Kidney capillary endothelial cell (primary cell): ENCODE measurements at regions not wholly inside any gene's neighbourhood (a gene's known extent, or its start where the extent isn't known, plus 50 kb on each side); places are given as distances from the start of the nearest gene placed in this dataset.
"Not testable (repeated sequence)": the region's sequence is repeated elsewhere in the genome, so short reads cannot be mapped to it uniquely, and the experiment has no call there.

Source experiments
- DNase-seq: peaks from one replicate; pipeline ENCODE4 v3.0.0-alpha.2; 2018; ENCODE audit warnings: low spot score

- no peak for DNase-seq
Observed at GRCh38 chr14:104481323-104481722, 98.2 kb upstream of the C14orf180 start.

- not testable (repeated sequence) for DNase-seq
Observed at GRCh38 chr14:104482017-104482416, 97.5 kb upstream of the C14orf180 start.

GRCh38 chr14:104486222-104486923 is 93.2 kb upstream of the C14orf180 start:
- DNase-seq: no peak

- no peak for DNase-seq
Observed at GRCh38 chr14:104494483-104494882, 85.1 kb upstream of the C14orf180 start.

- no peak for DNase-seq
Observed at GRCh38 chr14:104496095-104496494, 83.5 kb upstream of the C14orf180 start.

GRCh38 chr14:104499784-104500760 is 79.5 kb upstream of the C14orf180 start:
- no peak for DNase-seq

GRCh38 chr14:104502060-104502459 is 77.5 kb upstream of the C14orf180 start:
- DNase-seq: no peak

- DNase-seq: no peak
Observed at GRCh38 chr14:104503691-104504090, 75.9 kb upstream of the C14orf180 start.

- no peak for DNase-seq
Observed at GRCh38 chr14:104504172-104504735, 75.3 kb upstream of the C14orf180 start.

GRCh38 chr14:104505085-104506074 is 74.2 kb upstream of the C14orf180 start:
- DNase-seq: no peak

- no peak for DNase-seq
Observed at GRCh38 chr14:104506461-104507253, 72.9 kb upstream of the C14orf180 start.

- DNase-seq: no peak
Observed at GRCh38 chr14:104507443-104507842, 72.1 kb upstream of the C14orf180 start.

- no peak for DNase-seq
Observed at GRCh38 chr14:104509673-104510072, 69.9 kb upstream of the C14orf180 start.

- no peak for DNase-seq
Observed at GRCh38 chr14:104510216-104510615, 69.3 kb upstream of the C14orf180 start.

- no peak for DNase-seq
Observed at GRCh38 chr14:104510794-104511611, 68.6 kb upstream of the C14orf180 start.

- no peak for DNase-seq
Observed at GRCh38 chr14:104512061-104512460, 67.5 kb upstream of the C14orf180 start.

- DNase-seq: no peak
Observed at GRCh38 chr14:104512771-104513640, 66.6 kb upstream of the C14orf180 start.

GRCh38 chr14:104513641-104514046 is 65.9 kb upstream of the C14orf180 start:
- DNase-seq: no peak
